GM12878 (cell line): ENCODE measurements at regions not wholly inside any gene's neighbourhood (a gene's known extent, or its start where the extent isn't known, plus 50 kb on each side); places are given as distances from the start of the nearest gene placed in this dataset.

Source experiments
- ATAC-seq: fragments of 200-7000 bp; cut with Tn5 transposase; 3 replicates; pipeline ENCODE4 v1.9.1; 2020; ENCODE audit warnings: mild to moderate bottlenecking, moderate library complexity
- BruUV-seq: library from RNA; stranded (reverse); fragments of 400-500 nt; replicated peaks from 2 replicates; lab custom pipeline; 2021; lab: Mats Ljungman, UMichigan
- CTCF ChIA-PET: fragments of 300-600 bp; sonication (Branson Sonifier 250); formaldehyde crosslinking; extraction: SDS; loops from one replicate; lab custom pipeline; 2021; ENCODE audit warnings: inconsistent platforms; lab: Yijun Ruan, JAX
- POLR2A ChIA-PET: fragments of 350-600 bp; formaldehyde crosslinking; extraction: SDS; loops from one replicate; lab custom pipeline; 2021; ENCODE audit warnings: inconsistent platforms; lab: Charles Lee
- RAD21 ChIA-PET: fragments of 300-600 bp; sonication (Branson Sonifier 250); formaldehyde crosslinking; loops from one replicate; lab custom pipeline; 2023; ENCODE audit warnings: antibody characterized with exemption; ENCODE audit not compliant: unreplicated experiment; lab: Charles Lee
- SMC1A ChIA-PET: fragments of 300-600 bp; sonication (Branson Sonifier 250); formaldehyde crosslinking; loops from one replicate; lab custom pipeline; 2023; ENCODE audit not compliant: unreplicated experiment, uncharacterized antibody; lab: Charles Lee
- DNase-seq: peaks from one replicate; pipeline ENCODE4 v3.0.0-alpha.2; 2011; ENCODE audit warnings: low read depth, low spot score
- FAIRE-seq: peaks from 3 replicates; lab custom pipeline; 2011; peaks lifted over from hg19 to GRCh38; lab: Jason Lieb, UNC
- H2AFZ ChIP-seq: 2 replicates; pipeline ENCODE4 v1.6.0; 2011; ENCODE audit warnings: low read depth, low read length, control low read depth; ENCODE audit not compliant: control insufficient read depth
- H3K27ac ChIP-seq: 2 replicates; pipeline ENCODE4 v1.5.1; 2011; ENCODE audit warnings: control low read depth; ENCODE audit not compliant: control insufficient read depth, insufficient read depth
- H3K27me3 ChIP-seq, 2 experiments: replicated peaks in 1 of 2; 2 replicates each; pipeline versions ENCODE4 v1.6.0 to v1.6.1; 2011; ENCODE audit warnings: low read length in 1 of 2; ENCODE audit not compliant: control insufficient read depth in 2 of 2, insufficient read depth in 2 of 2
- H3K36me3 ChIP-seq, 2 experiments: 2 replicates each; pipeline ENCODE4 v1.5.1; 2011; ENCODE audit warnings: low read length in 1 of 2; ENCODE audit not compliant: control insufficient read depth in 2 of 2, insufficient read depth in 2 of 2
- H3K4me1 ChIP-seq: 2 replicates; pipeline ENCODE4 v1.6.1; 2011; ENCODE audit warnings: mild to moderate bottlenecking, low read length, moderate library complexity, mixed read lengths; ENCODE audit not compliant: control insufficient read depth, insufficient read depth
- H3K4me2 ChIP-seq: 2 replicates; pipeline ENCODE4 v1.6.0; 2011; ENCODE audit warnings: control low read depth; ENCODE audit not compliant: control insufficient read depth, insufficient read depth
- H3K4me3 ChIP-seq: fragments of 200-600 bp; sonication (generic); 2 replicates; pipeline ENCODE4 v1.5.1; 2016
- H3K79me2 ChIP-seq: 2 replicates; pipeline ENCODE4 v1.6.0; 2011; ENCODE audit warnings: low read length; ENCODE audit not compliant: control insufficient read depth, insufficient read depth
- H3K9ac ChIP-seq: 2 replicates; pipeline ENCODE4 v1.8.0; 2011; ENCODE audit warnings: low read length, control low read depth, mixed read lengths; ENCODE audit not compliant: control insufficient read depth, insufficient read depth
- H3K9me3 ChIP-seq: replicated peaks from 3 replicates; pipeline ENCODE4 v1.5.1; 2011; ENCODE audit warnings: mild to moderate bottlenecking, low read length; ENCODE audit not compliant: control insufficient read depth, insufficient read depth
- H4K20me1 ChIP-seq: 2 replicates; pipeline ENCODE4 v1.6.0; 2011; ENCODE audit not compliant: control insufficient read depth, insufficient read depth
- ASH2L ChIP-seq: fragments of 300-600, 200-600 bp; sonication (generic); IDR thresholded peaks from 2 replicates; pipeline ENCODE4 v1.6.1; 2017; ENCODE audit warnings: low read depth, mild to moderate bottlenecking, borderline replicate concordance
- ATF3 ChIP-seq: IDR thresholded peaks from 2 replicates; pipeline ENCODE4 v1.6.1; 2011; ENCODE audit warnings: low read depth, mild to moderate bottlenecking, low read length, moderate library complexity, borderline replicate concordance; ENCODE audit errors: extremely low read depth
- BACH1 ChIP-seq: fragments of 450-650 bp; IDR thresholded peaks from 2 replicates; pipeline ENCODE4 v1.6.1; 2017; ENCODE audit warnings: mild to moderate bottlenecking, borderline replicate concordance
- HSF1 ChIP-seq: fragments of 150-350 bp; IDR thresholded peaks from 2 replicates; pipeline ENCODE4 v1.6.1; 2014; ENCODE audit warnings: mild to moderate bottlenecking, low read depth, low read length
- IRF4 ChIP-seq: IDR thresholded peaks from 2 replicates; pipeline ENCODE4 v1.6.1; 2011; ENCODE audit warnings: low read depth, low read length
- JUNB ChIP-seq: IDR thresholded peaks from 2 replicates; pipeline ENCODE4 v1.6.1; 2016; ENCODE audit warnings: antibody characterized with exemption, mild to moderate bottlenecking
- JUND ChIP-seq: IDR thresholded peaks from 2 replicates; pipeline ENCODE4 v1.6.1; 2012; ENCODE audit warnings: low read depth, mild to moderate bottlenecking, low read length, improper control_type of control experiment, moderate library complexity
- MXI1 ChIP-seq: fragments of 150-350 bp; IDR thresholded peaks from 2 replicates; pipeline ENCODE4 v1.6.1; 2011; ENCODE audit warnings: low read depth, mild to moderate bottlenecking, inconsistent platforms, low read length, improper control_type of control experiment
- MYB ChIP-seq: fragments of 150-350 bp; IDR thresholded peaks from 2 replicates; pipeline ENCODE4 v1.6.1; 2014; ENCODE audit warnings: mild to moderate bottlenecking, low read depth, low read length, borderline replicate concordance
- NFIC ChIP-seq: IDR thresholded peaks from 2 replicates; pipeline ENCODE4 v1.6.1; 2012; ENCODE audit warnings: low read depth, mild to moderate bottlenecking, inconsistent platforms, low read length, moderate library complexity
- NFYB ChIP-seq: IDR thresholded peaks from 2 replicates; pipeline ENCODE4 v1.6.1; 2011; ENCODE audit warnings: low read depth, mild to moderate bottlenecking, low read length, improper control_type of control experiment, moderate library complexity; ENCODE audit not compliant: insufficient read depth
- PAX8 ChIP-seq: fragments of 450-650 bp; IDR thresholded peaks from 2 replicates; pipeline ENCODE4 v1.6.1; 2017; ENCODE audit warnings: mild to moderate bottlenecking, moderate library complexity
- RAD21 ChIP-seq: IDR thresholded peaks from 2 replicates; pipeline ENCODE4 v1.6.1; 2011; ENCODE audit warnings: mild to moderate bottlenecking, low read depth, low read length, moderate library complexity; ENCODE audit not compliant: insufficient read depth
- SIN3A ChIP-seq: IDR thresholded peaks from 2 replicates; pipeline ENCODE4 v1.6.1; 2012; ENCODE audit warnings: low read depth, low read length, improper control_type of control experiment
- TCF12 ChIP-seq: IDR thresholded peaks from 2 replicates; pipeline ENCODE4 v1.6.1; 2011; ENCODE audit warnings: low read depth, mild to moderate bottlenecking, low read length
- USF2 ChIP-seq: IDR thresholded peaks from 2 replicates; pipeline ENCODE4 v1.6.1; 2011; ENCODE audit warnings: low read depth, low read length, improper control_type of control experiment, borderline replicate concordance
- ZNF274 ChIP-seq: IDR thresholded peaks from one replicate; pipeline ENCODE4 v1.8.0; 2011; ENCODE audit not compliant: insufficient read length, insufficient read depth
- whole genome bisulfite sequencing: methylation state at CpG from one replicate; pipeline ENCODE4 v1.1.6; 2016; ENCODE audit warnings: low lambda C conversion rate; ENCODE audit not compliant: insufficient replicate concordance, insufficient coverage; ENCODE audit errors: missing lambda C conversion rate; 5-methylcytosine and 5-hydroxymethylcytosine counted together
- in situ Hi-C: fragments of 300-500 bp; cut with MboI; formaldehyde crosslinking; loops from 9 replicates; pipeline ENCODE4 v1.14.3; 2018; ENCODE audit warnings: mixed read lengths
- intact Hi-C: fragments of 100-400 bp; cut with micrococcal nuclease; formaldehyde crosslinking; loops from one replicate; pipeline ENCODE4 v1.14.2; 2022; ENCODE audit not compliant: unreplicated experiment

- Histone ChIP-seq H4K20me1 (no peaks in the 10 kb centered on the region), H3K4me1 (no peaks in the 10 kb centered on the region), H3K9me3 (no peaks in the 10 kb centered on the region), H2AFZ (no peak overlapping the region), H3K27me3 (peaks cover 1 to 2% of the 10 kb centered on the region in 2 experiments; a peak in 3 of 4 replicates), H3K9ac (no peak overlapping the region), H3K27ac (no peak overlapping the region), H3K4me3 (no peak overlapping the region), H3K79me2 (no peaks in the 10 kb centered on the region), H3K36me3 (no peaks in the 10 kb centered on the region), H3K4me2 (no peak overlapping the region)
- POLR2A ChIA-PET = no interaction called here
- no peak for ATAC-seq
- no peak for TF ChIP-seq ZNF274
- SMC1A ChIA-PET = no interaction called here
- RAD21 ChIA-PET = no interaction called here
- no peak for FAIRE-seq
- CTCF ChIA-PET = interaction anchor here (0.9 kb wide), 1 partner anchor 141 kb away, joined by 3 read pairs; no protein-coding TSS in a partner anchor
- 0% methylated on average over 3 of the region's 3 CpGs for WGBS
- in situ Hi-C loops (no loop called here), intact Hi-C loops (no loop called here)
- BruUV-seq = no TSS peak
- DNase-seq = no peak
Measured at GRCh38 chr18:24629921-24630320, 169.5 kb downstream of the HRH4 start.

- intact Hi-C loops = no loop called here
- FAIRE-seq = no peak
- CTCF ChIA-PET = no interaction called here
- TF ChIP-seq PAX8 (no peak), RAD21 (no peak), MYB (no peak), MXI1 (no peak), IRF4 (no peak), USF2 (no peak), NFYB (no peak), NFIC (no peak), HSF1 (no peak), JUND (no peak), JUNB (no peak), ATF3 (no peak), SIN3A (no peak), ASH2L (no peak), BACH1 (no peak), TCF12 (no peak)
Measured at GRCh38 chr18:24630346-24630880, 170.0 kb downstream of the HRH4 start.

More at GRCh38 chr18:24630346-24630880, 170.0 kb downstream of the HRH4 start:
- 8% methylated on average over 10 of the region's 10 CpGs for WGBS
- no peak for DNase-seq
- ChIA-PET SMC1A (no interaction called here), RAD21 (no interaction called here), POLR2A (no interaction called here)
- no peak overlapping the region for H3K9ac ChIP-seq
- H3K79me2 ChIP-seq = no peaks in the 10 kb centered on the region
- in situ Hi-C loops = no loop called here
- H3K4me2 ChIP-seq = no peak overlapping the region
- no peak overlapping the region for H3K4me3 ChIP-seq
- no peaks in the 10 kb centered on the region for H3K9me3 ChIP-seq
- peaks cover 1 to 2% of the 10 kb centered on the region in 2 experiments; a peak in 3 of 4 replicates for H3K27me3 ChIP-seq
- no peak overlapping the region for H3K27ac ChIP-seq
- no peak for ATAC-seq
- H2AFZ ChIP-seq = no peak overlapping the region
- no peaks in the 10 kb centered on the region for H4K20me1 ChIP-seq
- BruUV-seq = no TSS peak
- H3K4me1 ChIP-seq = no peaks in the 10 kb centered on the region
- H3K36me3 ChIP-seq = no peaks in the 10 kb centered on the region
